HG02840 (cell line): ENCODE measurements at regions not wholly inside any gene's neighbourhood (a gene's known extent, or its start where the extent isn't known, plus 50 kb on each side); places are given as distances from the start of the nearest gene placed in this dataset.

Experiments
- ATAC-seq: cut with Tn5 transposase; IDR thresholded peaks from one replicate; pipeline ENCODE4 v1.9.1; 2021; ENCODE audit warnings: mild to moderate bottlenecking, moderate library complexity, moderate number of reproducible peaks; ENCODE audit not compliant: unreplicated experiment, low FRiP score

- ATAC-seq = no peak
Observed at GRCh38 chr9:20016611-20017010, 227.8 kb upstream of the SLC24A2 start.

GRCh38 chr9:20015427-20015931, 226.6 kb upstream of the SLC24A2 start:
- ATAC-seq = no peak

GRCh38 chr9:20014168-20014567, 225.3 kb upstream of the SLC24A2 start:
- no peak for ATAC-seq

- ATAC-seq = no peak
Observed at GRCh38 chr9:20012232-20012631, 223.4 kb upstream of the SLC24A2 start.

- no peak for ATAC-seq
Observed at GRCh38 chr9:20009606-20010005, 220.8 kb upstream of the SLC24A2 start.

- no peak for ATAC-seq
Observed at GRCh38 chr9:20002011-20002410, 213.2 kb upstream of the SLC24A2 start.

- no peak for ATAC-seq
Observed at GRCh38 chr9:20001058-20001457, 212.2 kb upstream of the SLC24A2 start.

GRCh38 chr9:19999491-20000057, 210.7 kb upstream of the SLC24A2 start:
- peak; percentile 90 for ATAC-seq

GRCh38 chr9:19998823-19999455, 210.1 kb upstream of the SLC24A2 start:
- ATAC-seq = peak; percentile 34

GRCh38 chr9:19998153-19998552, 209.3 kb upstream of the SLC24A2 start:
- no peak for ATAC-seq

- no peak for ATAC-seq
Observed at GRCh38 chr9:19995619-19996018, 206.8 kb upstream of the SLC24A2 start.

- no peak for ATAC-seq
Observed at GRCh38 chr9:19994296-19994695, 205.5 kb upstream of the SLC24A2 start.

- ATAC-seq = no peak
Observed at GRCh38 chr9:19992556-19992955, 203.7 kb upstream of the SLC24A2 start.

- no peak for ATAC-seq
Observed at GRCh38 chr9:19989213-19989612, 200.4 kb upstream of the SLC24A2 start.

GRCh38 chr9:19988281-19988680, 199.4 kb upstream of the SLC24A2 start:
- no peak for ATAC-seq

GRCh38 chr9:19985081-19985480, 196.2 kb upstream of the SLC24A2 start:
- ATAC-seq = no peak

GRCh38 chr9:19976226-19976625, 187.4 kb upstream of the SLC24A2 start:
- ATAC-seq = no peak

- ATAC-seq = no peak
Observed at GRCh38 chr9:19975499-19975898, 186.7 kb upstream of the SLC24A2 start.

GRCh38 chr9:19969721-19970120, 180.9 kb upstream of the SLC24A2 start:
- no peak for ATAC-seq

GRCh38 chr9:19967888-19968459, 179.1 kb upstream of the SLC24A2 start:
- ATAC-seq = no peak

- ATAC-seq = no peak
Observed at GRCh38 chr9:19967216-19967887, 178.5 kb upstream of the SLC24A2 start.
